NB4 (cell line): ENCODE measurements at regions not wholly inside any gene's neighbourhood (a gene's known extent, or its start where the extent isn't known, plus 50 kb on each side); places are given as distances from the start of the nearest gene placed in this dataset.

Experiments
- DNase-seq: peaks from one replicate; pipeline ENCODE4 v3.0.0; 2010; ENCODE audit warnings: low read depth
- H3K4me3 ChIP-seq: one replicate; pipeline ENCODE4 v1.5.1; 2011; ENCODE audit warnings: mild to moderate bottlenecking, low read depth, low read length, moderate library complexity
- MYC ChIP-seq: IDR thresholded peaks from 2 replicates; pipeline ENCODE4 v1.6.1; 2011; ENCODE audit warnings: low read depth, low read length
- POLR2A ChIP-seq: IDR thresholded peaks from 2 replicates; pipeline ENCODE4 v1.6.1; 2011; ENCODE audit warnings: mild to moderate bottlenecking; ENCODE audit not compliant: insufficient read length; ENCODE audit errors: extremely low read depth
- TF ChIP-seq, protein P1 (sequence below): IDR thresholded peaks from 2 replicates; pipeline ENCODE4 v1.6.1; 2011; ENCODE audit warnings: low read depth, low read length
- TF ChIP-seq, protein P2 (sequence below): IDR thresholded peaks from one replicate; pipeline ENCODE4 v1.5.1; 2012; ENCODE audit warnings: low read depth, low read length

DNA sequence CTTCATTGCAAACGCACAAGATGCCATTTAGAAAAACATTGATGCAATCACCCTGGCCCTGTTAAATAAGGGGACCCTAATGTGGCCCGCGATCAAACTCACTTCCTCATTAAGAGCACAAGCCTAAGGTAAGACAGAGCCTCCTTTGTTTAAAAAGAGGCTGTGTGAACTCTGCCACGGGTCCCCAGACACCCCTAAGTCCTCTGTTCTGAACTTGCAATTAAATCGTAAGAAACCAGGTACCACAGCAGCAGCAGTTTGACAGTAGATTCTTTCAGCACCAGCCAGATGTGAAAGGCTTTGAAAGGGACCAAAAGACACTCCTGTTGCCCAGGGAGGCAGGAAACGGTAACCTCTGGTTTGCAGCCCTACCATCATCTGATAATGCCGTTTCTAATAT lies 346.3 kb downstream of the TMEM167A start:
- DNase-seq: no peak
- TF ChIP-seq MYC (no peak), POLR2A (no peak)
- TF ChIP-seq, protein P1, sequence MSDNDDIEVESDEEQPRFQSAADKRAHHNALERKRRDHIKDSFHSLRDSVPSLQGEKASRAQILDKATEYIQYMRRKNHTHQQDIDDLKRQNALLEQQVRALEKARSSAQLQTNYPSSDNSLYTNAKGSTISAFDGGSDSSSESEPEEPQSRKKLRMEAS: no peak
- TF ChIP-seq, protein P2, sequence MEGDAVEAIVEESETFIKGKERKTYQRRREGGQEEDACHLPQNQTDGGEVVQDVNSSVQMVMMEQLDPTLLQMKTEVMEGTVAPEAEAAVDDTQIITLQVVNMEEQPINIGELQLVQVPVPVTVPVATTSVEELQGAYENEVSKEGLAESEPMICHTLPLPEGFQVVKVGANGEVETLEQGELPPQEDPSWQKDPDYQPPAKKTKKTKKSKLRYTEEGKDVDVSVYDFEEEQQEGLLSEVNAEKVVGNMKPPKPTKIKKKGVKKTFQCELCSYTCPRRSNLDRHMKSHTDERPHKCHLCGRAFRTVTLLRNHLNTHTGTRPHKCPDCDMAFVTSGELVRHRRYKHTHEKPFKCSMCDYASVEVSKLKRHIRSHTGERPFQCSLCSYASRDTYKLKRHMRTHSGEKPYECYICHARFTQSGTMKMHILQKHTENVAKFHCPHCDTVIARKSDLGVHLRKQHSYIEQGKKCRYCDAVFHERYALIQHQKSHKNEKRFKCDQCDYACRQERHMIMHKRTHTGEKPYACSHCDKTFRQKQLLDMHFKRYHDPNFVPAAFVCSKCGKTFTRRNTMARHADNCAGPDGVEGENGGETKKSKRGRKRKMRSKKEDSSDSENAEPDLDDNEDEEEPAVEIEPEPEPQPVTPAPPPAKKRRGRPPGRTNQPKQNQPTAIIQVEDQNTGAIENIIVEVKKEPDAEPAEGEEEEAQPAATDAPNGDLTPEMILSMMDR: no peak
- no peak overlapping the region for H3K4me3 ChIP-seq

DNA sequence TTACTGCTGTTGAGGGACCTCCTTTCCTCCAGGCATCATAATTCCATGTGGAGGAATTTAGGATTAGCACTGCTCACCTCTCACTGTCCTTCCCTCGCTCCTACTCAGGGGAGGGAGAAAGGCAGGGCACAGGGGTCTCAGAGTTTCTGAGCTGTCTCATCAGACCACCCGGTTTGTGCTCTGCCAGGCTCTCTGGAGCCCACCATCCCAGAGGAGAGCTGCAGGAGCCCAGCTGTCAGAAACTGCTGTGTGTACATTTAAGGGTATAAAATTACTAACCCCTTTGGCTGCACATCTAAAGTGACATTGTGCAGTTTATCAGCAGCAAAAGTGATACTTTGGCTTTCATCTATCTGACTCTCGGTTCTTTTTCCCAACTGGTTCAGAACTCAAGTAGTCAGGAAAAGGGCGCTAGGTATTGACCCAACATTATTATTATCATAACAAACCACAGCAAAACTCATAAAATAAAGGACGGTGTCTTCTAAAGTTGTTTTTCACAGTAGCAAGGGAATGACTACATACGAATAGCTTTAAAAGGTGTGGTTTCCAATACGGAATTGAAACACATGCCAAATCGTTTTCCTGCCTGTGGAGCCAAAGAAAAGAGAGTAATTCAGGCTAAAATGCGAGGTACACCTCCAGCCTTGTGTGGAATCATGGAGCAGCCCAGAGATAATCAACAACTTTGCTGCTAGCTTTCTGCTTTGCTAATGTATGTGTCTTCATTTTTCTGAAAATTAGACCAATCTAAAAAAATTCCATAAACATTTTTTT lies 348.1 kb downstream of the TMEM167A start:
- no peak for DNase-seq
- no peak overlapping the region for H3K4me3 ChIP-seq
- TF ChIP-seq POLR2A: no peak
- TF ChIP-seq, protein P2: no peak
- no peak for TF ChIP-seq MYC
- TF ChIP-seq, protein P1: no peak

DNA sequence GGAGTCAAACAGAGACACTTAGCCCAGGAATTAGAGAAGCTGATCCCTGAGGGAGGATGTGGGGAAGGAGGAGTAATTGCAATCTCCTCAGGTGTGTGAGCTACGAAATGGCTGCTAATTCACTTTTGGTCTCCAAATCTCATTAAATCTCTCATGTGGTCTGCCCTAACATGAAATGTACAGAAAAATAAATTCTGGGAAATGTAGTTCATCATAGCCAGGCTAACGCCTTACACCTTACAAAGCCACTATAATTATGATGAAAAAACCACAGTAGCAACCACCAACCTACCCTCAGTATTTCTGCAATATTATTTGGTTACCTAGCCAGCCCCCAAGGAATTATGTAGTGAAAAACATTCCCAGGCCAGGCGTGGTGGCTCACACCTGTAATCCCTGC lies 354.0 kb downstream of the TMEM167A start:
- no peak overlapping the region for H3K4me3 ChIP-seq
- DNase-seq: no peak
- TF ChIP-seq, protein P2: no peak

DNA sequence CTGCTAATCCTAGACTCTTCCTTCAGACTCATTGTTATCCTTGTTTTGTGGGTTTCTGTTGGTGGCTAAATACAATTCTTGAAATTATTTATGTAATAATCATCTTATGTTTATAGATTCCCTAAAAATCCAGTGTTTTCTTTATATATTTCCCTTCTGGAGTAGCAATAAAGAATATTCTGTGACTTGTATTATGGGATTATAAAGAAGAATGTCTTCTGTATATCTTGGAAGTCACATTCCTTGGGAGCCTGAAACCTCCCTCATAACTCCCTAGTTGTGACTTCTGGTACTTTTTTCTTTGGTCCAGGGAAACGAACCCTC lies 356.1 kb downstream of the TMEM167A start:
- TF ChIP-seq, protein P2: no peak
- TF ChIP-seq POLR2A: no peak
- no peak for TF ChIP-seq MYC
- TF ChIP-seq, protein P1: no peak
- H3K4me3 ChIP-seq: no peak overlapping the region
- DNase-seq: no peak

DNA sequence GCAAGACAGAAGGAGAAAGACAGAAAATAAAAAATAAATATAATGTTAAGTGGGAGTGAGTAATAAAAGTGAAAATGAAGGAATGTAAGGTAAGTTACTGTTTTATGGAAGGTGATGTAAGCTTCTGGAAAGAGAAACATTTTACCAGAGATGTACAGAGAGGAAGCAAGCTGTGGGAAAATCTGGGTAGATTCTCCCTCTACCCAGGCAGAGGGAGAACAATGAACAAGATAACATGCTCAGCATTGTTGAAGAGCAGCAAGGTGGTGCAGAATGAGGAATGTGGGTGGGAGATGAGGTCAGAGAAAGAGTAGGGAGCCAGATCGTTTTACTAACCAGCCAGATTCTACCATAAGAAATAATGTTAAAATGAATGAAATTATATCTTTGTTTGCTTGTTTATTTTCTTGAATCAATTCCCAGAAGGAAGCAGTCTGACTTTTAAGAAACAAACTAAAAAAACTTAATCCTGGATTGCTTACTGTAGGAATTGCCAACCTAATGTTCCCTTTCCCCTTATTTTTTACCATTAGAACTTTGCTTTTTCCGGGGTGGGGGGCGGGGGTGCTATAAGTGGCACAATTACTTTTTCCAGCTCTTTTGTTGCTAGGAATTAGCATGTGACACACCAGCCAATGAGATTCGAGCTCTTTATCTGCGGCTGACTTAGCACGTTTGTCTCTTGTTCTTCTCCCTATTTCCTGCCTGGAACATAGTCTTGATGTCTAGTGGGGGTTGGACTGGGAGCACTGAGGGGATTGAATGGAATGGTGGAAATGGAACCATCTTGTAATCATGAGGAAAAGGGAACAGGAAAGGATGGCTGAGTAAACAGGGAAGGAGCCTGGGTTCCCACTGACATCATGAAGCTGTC lies 356.7 kb downstream of the TMEM167A start:
- TF ChIP-seq MYC (no peak), POLR2A (no peak)
- TF ChIP-seq, protein P2: no peak
- TF ChIP-seq, protein P1: no peak
- DNase-seq: no peak
- H3K4me3 ChIP-seq: no peak overlapping the region
